ENCODE measurements at regions not wholly inside any gene's neighbourhood (a gene's known extent, or its start where the extent isn't known, plus 50 kb on each side); places are given as distances from the start of the nearest gene placed in this dataset.

- ChIA-PET POLR2A (ENCODE audit: low non-redundant PET) (no interaction called here), CTCF (interaction anchor here (0.6 to 2.7 kb wide), 3 partner anchors 10 to 305 kb away, joined by 3 to 21 read pairs (median 4); no protein-coding TSS in a partner anchor)
Measured at GRCh38 chr3:102233881-102234280, 200.9 kb upstream of the ZPLD1 start.

GRCh38 chr3:102235679-102236078 is 199.1 kb upstream of the ZPLD1 start:
- DNase-seq (ENCODE audit: low spot score): peak; percentile 37
- H3K27ac ChIP-seq: no peak overlapping the region
- CTCF ChIA-PET: interaction anchor here (0.7 to 2.7 kb wide), 9 partner anchors 10 to 437 kb away, joined by 3 to 21 read pairs (median 4); no protein-coding TSS in a partner anchor
- TF ChIP-seq CTCF (conservative IDR thresholded peaks at IDR 0.05; ENCODE audit: low read depth): peak; percentile 55
- POLR2A ChIA-PET (ENCODE audit: low non-redundant PET): no interaction called here

More at GRCh38 chr3:102233881-102234280, 200.9 kb upstream of the ZPLD1 start:
- DNase-seq (ENCODE audit: low spot score): no peak
- H3K27ac ChIP-seq: no peak overlapping the region
- no peak for TF ChIP-seq CTCF (conservative IDR thresholded peaks at IDR 0.05; ENCODE audit: low read depth)

- no peak for TF ChIP-seq CTCF (conservative IDR thresholded peaks at IDR 0.05; ENCODE audit: low read depth)
- ChIA-PET CTCF (interaction anchor here (0.7 kb wide), 1 partner anchor 299 kb away, joined by 3 read pairs; no protein-coding TSS in a partner anchor), POLR2A (ENCODE audit: low non-redundant PET) (no interaction called here)
- DNase-seq (ENCODE audit: low spot score): no peak
- no peak overlapping the region for H3K27ac ChIP-seq
Measured at GRCh38 chr3:102237181-102237580, 197.6 kb upstream of the ZPLD1 start.

- ChIA-PET CTCF (interaction anchor here (0.7 kb wide), 1 partner anchor 299 kb away, joined by 3 read pairs; no protein-coding TSS in a partner anchor), POLR2A (ENCODE audit: low non-redundant PET) (no interaction called here)
- TF ChIP-seq CTCF (conservative IDR thresholded peaks at IDR 0.05; ENCODE audit: low read depth): no peak
- H3K27ac ChIP-seq: no peak overlapping the region
- no peak for DNase-seq (ENCODE audit: low spot score)
Measured at GRCh38 chr3:102237838-102238237, 197.0 kb upstream of the ZPLD1 start.

- H3K27ac ChIP-seq: no peak overlapping the region
- peak; percentile 24 for DNase-seq (ENCODE audit: low spot score)
- TF ChIP-seq CTCF (conservative IDR thresholded peaks at IDR 0.05; ENCODE audit: low read depth): no peak
Measured at GRCh38 chr3:102238362-102238761, 196.5 kb upstream of the ZPLD1 start.

GRCh38 chr3:102240720-102241119 is 194.1 kb upstream of the ZPLD1 start:
- no peak for TF ChIP-seq CTCF (conservative IDR thresholded peaks at IDR 0.05; ENCODE audit: low read depth)
- no peak for DNase-seq (ENCODE audit: low spot score)
- ChIA-PET CTCF (interaction anchor here (0.6 kb wide), 2 partner anchors 20 to 298 kb away, joined by 3 to 4 read pairs; no protein-coding TSS in a partner anchor), POLR2A (ENCODE audit: low non-redundant PET) (no interaction called here)
- H3K27ac ChIP-seq: no peak overlapping the region

More at GRCh38 chr3:102238362-102238761, 196.5 kb upstream of the ZPLD1 start:
- POLR2A ChIA-PET (ENCODE audit: low non-redundant PET): interaction anchor here (0.6 kb wide), 1 partner anchor 433 kb away, joined by 3 read pairs; no protein-coding TSS in a partner anchor
- CTCF ChIA-PET: no interaction called here
